ENCODE measurements at regions not wholly inside any gene's neighbourhood (a gene's known extent, or its start where the extent isn't known, plus 50 kb on each side); places are given as distances from the start of the nearest gene placed in this dataset.
"Not testable (repeated sequence)": the region's sequence is repeated elsewhere in the genome, so short reads cannot be mapped to it uniquely, and the experiment has no call there.

GRCh38 chrX:115357326-115358120 lies 68.0 kb downstream of the LUZP4 start:
- DNase-seq (ENCODE audit: low spot score), result no peak

- DNase-seq (ENCODE audit: low spot score), result not testable (repeated sequence)
Observed at GRCh38 chrX:115359508-115359907, 70.0 kb downstream of the LUZP4 start.

DNA sequence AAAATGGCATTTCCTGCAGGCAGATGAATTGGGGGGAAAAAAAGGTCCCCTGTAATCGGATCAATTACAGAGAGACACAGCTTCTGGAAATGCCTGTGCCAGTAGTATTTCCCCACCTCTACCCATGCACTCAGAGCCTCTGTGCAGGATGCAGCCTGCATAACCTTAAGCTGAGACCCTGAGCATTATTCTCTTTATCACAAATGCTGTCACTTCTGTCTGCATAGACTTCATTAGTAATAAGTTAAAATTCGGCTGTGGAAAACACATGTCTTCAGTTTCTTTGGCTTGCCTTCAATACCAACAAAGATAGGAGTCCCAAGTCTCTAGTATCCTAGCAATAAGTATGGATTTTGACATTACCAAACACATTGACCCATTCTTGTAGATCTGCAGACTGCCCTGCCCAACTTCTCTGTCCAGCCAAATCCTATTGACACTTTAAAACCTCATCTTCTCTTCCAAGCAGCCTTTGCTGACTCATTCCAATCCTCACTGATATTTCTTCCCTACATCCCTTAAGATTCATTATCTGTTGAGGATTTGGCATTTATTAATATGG lies 70.8 kb downstream of the LUZP4 start:
- DNase-seq (ENCODE audit: low spot score), result no peak

- no peak for DNase-seq (ENCODE audit: low spot score)
Observed at GRCh38 chrX:115362334-115363095, 73.0 kb downstream of the LUZP4 start.

- no peak for DNase-seq (ENCODE audit: low spot score)
Observed at GRCh38 chrX:115363372-115363771, 73.9 kb downstream of the LUZP4 start.

DNA sequence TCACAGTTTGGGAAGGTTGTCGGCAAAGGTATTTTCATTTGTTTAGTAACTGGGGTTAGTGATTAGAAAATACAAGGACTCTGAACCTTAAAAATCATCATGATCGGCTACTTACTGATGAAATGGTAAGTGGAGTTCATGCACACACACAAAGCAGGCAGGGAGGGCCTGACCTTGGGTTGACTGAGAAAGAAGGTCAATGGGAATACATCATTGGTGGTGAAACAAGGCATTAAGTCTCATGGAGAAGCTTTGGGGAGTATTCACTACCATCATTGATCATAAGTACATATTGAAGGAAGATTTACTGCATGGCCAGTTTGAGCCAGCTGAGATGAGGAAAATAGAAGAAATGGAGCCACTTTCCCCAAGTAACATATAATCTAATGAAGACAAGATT lies 74.4 kb downstream of the LUZP4 start:
- no peak for DNase-seq (ENCODE audit: low spot score)

- no peak for DNase-seq (ENCODE audit: low spot score)
Observed at GRCh38 chrX:115364670-115365069, 75.2 kb downstream of the LUZP4 start.

- no peak for DNase-seq (ENCODE audit: low spot score)
Observed at GRCh38 chrX:115366535-115366934, 77.0 kb downstream of the LUZP4 start.

DNA sequence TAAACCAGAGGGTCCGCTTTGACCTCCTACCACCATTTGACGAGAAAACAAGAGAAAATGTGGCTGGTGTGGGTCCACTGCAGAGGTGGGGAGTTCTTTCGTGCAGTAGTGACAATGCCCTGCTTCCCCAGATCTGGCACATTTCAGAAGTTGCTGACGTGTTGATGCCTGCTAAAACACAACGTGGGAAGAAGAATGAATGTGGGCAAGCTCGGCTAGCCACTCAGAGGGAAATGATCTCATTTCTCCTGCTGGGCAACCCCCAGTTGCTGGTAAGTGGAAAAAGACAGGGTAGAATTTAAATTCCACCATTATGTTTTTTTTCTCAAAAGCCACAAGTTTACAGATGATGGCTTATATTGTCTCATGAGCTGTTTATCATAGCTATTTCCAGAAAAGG lies 77.9 kb downstream of the LUZP4 start:
- peak; percentile 56 for DNase-seq (ENCODE audit: low spot score)

DNA sequence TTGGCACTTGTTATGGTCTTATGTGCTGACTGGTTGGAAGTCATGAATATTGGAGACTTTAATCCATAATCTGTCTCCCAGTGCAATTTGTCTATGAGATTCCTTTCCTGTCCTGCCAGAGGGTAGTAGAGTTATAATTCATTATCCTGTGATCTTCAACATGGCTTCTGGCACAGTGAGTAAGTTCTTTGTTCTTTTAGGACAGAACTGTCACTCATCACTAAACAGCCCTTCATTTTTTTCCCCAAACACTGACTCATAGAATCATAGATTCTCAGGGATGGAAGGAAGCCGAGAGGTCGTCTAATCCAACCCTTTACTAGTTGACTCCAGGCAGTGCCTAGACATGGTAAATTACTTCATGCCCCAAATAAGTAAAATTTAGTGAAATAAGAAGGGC lies 78.4 kb downstream of the LUZP4 start:
- DNase-seq (ENCODE audit: low spot score), result peak; percentile 69

DNA sequence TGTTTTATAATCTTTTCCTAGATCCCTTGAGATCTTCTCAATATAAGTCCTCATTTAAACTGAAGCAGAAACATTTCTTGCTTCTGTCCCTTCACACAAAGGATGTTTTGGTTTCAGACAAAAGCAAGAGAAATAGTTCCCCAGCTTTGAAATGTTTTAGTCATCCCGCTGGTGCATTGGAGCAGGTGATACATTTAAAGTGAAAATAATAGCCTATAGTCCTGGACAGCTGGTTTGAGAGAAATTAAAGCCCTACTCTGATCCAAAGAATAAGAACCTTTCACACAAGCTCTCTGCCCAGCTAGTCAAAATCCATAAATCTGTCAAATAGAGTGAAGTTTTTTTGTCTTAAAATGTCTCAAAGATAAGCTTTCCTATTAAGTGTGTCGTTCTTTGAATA lies 79.4 kb downstream of the LUZP4 start:
- no peak for DNase-seq (ENCODE audit: low spot score)

GRCh38 chrX:115372152-115372551 lies 82.6 kb downstream of the LUZP4 start:
- peak; percentile 64 for DNase-seq (ENCODE audit: low spot score)

- DNase-seq (ENCODE audit: low spot score), result no peak
Observed at GRCh38 chrX:115373308-115373707, 83.8 kb downstream of the LUZP4 start.

GRCh38 chrX:115378471-115378870 lies 89.0 kb downstream of the LUZP4 start:
- DNase-seq (ENCODE audit: low spot score), result no peak

DNA sequence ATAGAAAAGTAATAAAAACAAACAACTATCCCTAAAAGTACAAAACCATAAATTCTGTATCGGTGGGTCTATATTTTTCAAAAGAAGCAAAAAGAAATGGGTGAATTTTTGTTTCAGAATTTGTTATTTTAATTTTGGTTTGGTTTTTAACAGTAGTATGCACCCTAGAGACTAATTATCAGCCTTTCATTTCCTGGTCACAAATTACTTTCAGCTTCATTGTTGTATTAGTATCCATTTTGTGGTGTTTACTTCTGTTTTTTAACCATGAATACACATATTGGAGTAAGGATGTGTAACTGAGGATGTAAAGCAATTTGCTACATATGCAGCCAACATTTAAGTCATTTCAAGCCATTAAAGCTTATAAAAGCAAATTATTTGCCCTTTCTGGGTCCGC lies 97.8 kb downstream of the LUZP4 start:
- no peak for DNase-seq (ENCODE audit: low spot score)

GRCh38 chrX:115388879-115389278 lies 99.4 kb downstream of the LUZP4 start:
- DNase-seq (ENCODE audit: low spot score), result no peak

- DNase-seq (ENCODE audit: low spot score), result no peak
Observed at GRCh38 chrX:115390078-115390477, 100.6 kb downstream of the LUZP4 start.

DNA sequence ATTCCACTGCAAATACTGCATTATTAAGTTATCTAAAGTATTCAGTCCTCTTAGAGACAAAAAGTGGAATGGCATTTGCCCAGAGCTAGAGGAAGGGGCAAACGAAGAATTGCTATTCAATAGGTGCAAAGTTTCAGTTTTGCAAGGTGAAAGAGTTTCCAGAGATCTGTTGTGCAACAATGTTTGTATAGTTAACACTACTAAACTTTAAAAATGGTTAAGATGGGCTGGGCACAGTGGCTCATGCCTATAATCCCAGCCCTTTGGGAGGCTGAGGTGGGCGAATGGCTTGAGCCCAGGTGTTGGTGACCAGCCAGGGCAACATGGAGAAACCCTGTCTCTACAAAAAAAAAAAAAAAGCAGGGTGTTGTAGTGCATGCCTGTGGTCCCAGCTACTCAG lies 102.5 kb downstream of the LUZP4 start:
- DNase-seq (ENCODE audit: low spot score), result no peak

- no peak for DNase-seq (ENCODE audit: low spot score)
Observed at GRCh38 chrX:115392871-115393270, 103.4 kb downstream of the LUZP4 start.

GRCh38 chrX:115393271-115393670 lies 103.8 kb downstream of the LUZP4 start:
- DNase-seq (ENCODE audit: low spot score), result no peak

DNA sequence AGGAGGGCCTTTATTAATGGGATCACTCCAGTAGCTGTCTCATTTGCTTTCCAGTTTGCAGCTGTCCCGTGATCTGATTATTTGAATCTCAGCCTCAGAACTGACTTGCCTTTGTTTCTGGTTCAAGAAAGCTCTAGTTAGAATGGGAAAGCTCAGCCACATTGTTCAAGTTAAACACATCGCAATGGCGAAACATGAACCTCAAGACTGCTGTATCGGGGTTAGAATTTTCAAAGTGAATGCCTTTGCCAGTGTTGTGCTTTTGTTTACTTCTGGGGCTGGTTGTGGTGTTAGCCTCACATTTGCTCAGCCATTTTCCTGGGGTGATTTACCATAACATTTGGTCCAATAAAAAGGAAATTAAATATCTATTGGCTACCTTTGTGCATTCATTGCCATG lies 105.3 kb downstream of the LUZP4 start:
- DNase-seq (ENCODE audit: low spot score), result not testable (repeated sequence)

- peak; percentile 35 for DNase-seq (ENCODE audit: low spot score)
Observed at GRCh38 chrX:115399306-115399705, 109.8 kb downstream of the LUZP4 start.

GRCh38 chrX:115400960-115401359 lies 111.4 kb downstream of the LUZP4 start:
- DNase-seq (ENCODE audit: low spot score), result no peak

Data from COLO829 (cell line).